MM.1S (cell line): ENCODE measurements at regions not wholly inside any gene's neighbourhood (a gene's known extent, or its start where the extent isn't known, plus 50 kb on each side); places are given as distances from the start of the nearest gene placed in this dataset.

ENCODE experiments used
- DNase-seq: peaks from one replicate; pipeline ENCODE4 v3.0.0-alpha.2; 2015
- H2AFZ ChIP-seq: fragments of 300-600 bp; sonication (generic); 2 replicates; pipeline ENCODE4 v1.6.0; 2016; ENCODE audit warnings: antibody characterized with exemption, low read length
- H3F3A ChIP-seq: fragments of 300-600 bp; sonication (generic); 2 replicates; pipeline ENCODE4 v1.6.1; 2016; ENCODE audit warnings: mild to moderate bottlenecking, antibody characterized with exemption, low read length, moderate library complexity, mixed read lengths; ENCODE audit not compliant: insufficient read depth
- H3K27ac ChIP-seq: fragments of 300-600 bp; sonication (generic); 2 replicates; pipeline ENCODE4 v1.5.1; 2016; ENCODE audit warnings: mild to moderate bottlenecking, low read length
- H3K27me3 ChIP-seq: fragments of 300-600 bp; sonication (generic); replicated peaks from 2 replicates; pipeline ENCODE4 v1.6.0; 2016; ENCODE audit warnings: low read length; ENCODE audit not compliant: insufficient read depth
- H3K36me3 ChIP-seq: fragments of 300-600 bp; sonication (generic); replicated peaks from 2 replicates; pipeline ENCODE4 v1.6.1; 2016; ENCODE audit warnings: mild to moderate bottlenecking, low read length, mixed read lengths; ENCODE audit not compliant: insufficient read depth
- H3K4me1 ChIP-seq: fragments of 300-600 bp; sonication (generic); 2 replicates; pipeline ENCODE4 v1.6.1; 2016; ENCODE audit warnings: low read length, mixed read lengths
- H3K4me2 ChIP-seq: fragments of 300-600 bp; sonication (generic); 2 replicates; pipeline ENCODE4 v1.6.0; 2016; ENCODE audit warnings: low read depth, low read length
- H3K4me3 ChIP-seq: fragments of 300-600 bp; sonication (generic); 2 replicates; pipeline ENCODE4 v1.5.1; 2016; ENCODE audit warnings: low read length, mixed read lengths
- H3K79me2 ChIP-seq: fragments of 300-600 bp; sonication (generic); 2 replicates; pipeline ENCODE4 v1.6.1; 2016; ENCODE audit warnings: mixed run types, low read length, mixed read lengths
- H3K9ac ChIP-seq: fragments of 300-600 bp; sonication (generic); 2 replicates; pipeline ENCODE4 v1.6.1; 2016; ENCODE audit warnings: low read length, mixed read lengths
- H3K9me2 ChIP-seq: fragments of 300-600 bp; sonication (generic); replicated peaks from 2 replicates; pipeline ENCODE4 v1.6.1; 2016; ENCODE audit warnings: mild to moderate bottlenecking, low read length, mixed read lengths; ENCODE audit not compliant: insufficient read depth
- H3K9me3 ChIP-seq: fragments of 300-600 bp; sonication (generic); replicated peaks from 2 replicates; pipeline ENCODE4 v1.6.1; 2016; ENCODE audit warnings: mild to moderate bottlenecking, low read length, mixed read lengths; ENCODE audit not compliant: insufficient read depth
- H4K20me1 ChIP-seq: fragments of 300-600 bp; sonication (generic); 2 replicates; pipeline ENCODE4 v1.6.1; 2016; ENCODE audit warnings: mild to moderate bottlenecking, low read length, moderate library complexity, mixed read lengths; ENCODE audit not compliant: insufficient read depth
- EZH2 ChIP-seq: fragments of 300-600 bp; sonication (generic); optimal IDR thresholded peaks from 2 replicates; pipeline ENCODE3; 2017; ENCODE audit warnings: low read depth, mild to moderate bottlenecking, antibody characterized with exemption, low read length, mixed read lengths
- EZH2phosphoT487 ChIP-seq: fragments of 300-600 bp; sonication (generic); IDR thresholded peaks from 2 replicates; pipeline ENCODE4 v1.6.1; 2018; ENCODE audit warnings: antibody characterized with exemption, low read length
- TF ChIP-seq, protein P1 (sequence below): fragments of 300-600 bp; sonication (generic); IDR thresholded peaks from 2 replicates; pipeline ENCODE4 v1.5.1; 2016; ENCODE audit warnings: antibody characterized with exemption, low read length, mixed read lengths

DNA sequence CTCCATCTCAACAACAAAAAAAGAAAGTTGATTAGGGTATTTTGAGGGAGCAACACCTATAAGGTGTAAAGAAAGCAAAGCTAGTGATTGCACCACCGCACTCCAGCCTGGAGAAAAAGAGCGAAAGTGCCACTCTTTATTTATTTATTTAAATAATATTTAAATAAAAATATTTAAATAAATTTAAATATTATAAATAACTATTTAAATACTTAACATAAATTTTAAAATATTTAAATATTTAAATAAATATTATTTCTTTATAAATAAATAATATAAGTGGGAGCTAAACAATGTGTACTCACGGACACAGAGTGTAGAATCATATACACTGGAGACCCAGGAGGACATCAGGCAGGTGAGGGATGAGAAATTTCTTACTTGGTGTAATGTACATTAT is 64.4 kb upstream of the TRIO start:
- Histone ChIP-seq H3K9ac (no peak overlapping the region), H3K27ac (no peak overlapping the region), H2AFZ (no peak overlapping the region), H3K27me3 (no peaks in the 10 kb centered on the region), H3K9me3 (no peaks in the 10 kb centered on the region), H3K4me3 (no peak overlapping the region), H3K9me2 (no peaks in the 10 kb centered on the region), H3K4me2 (no peak overlapping the region), H4K20me1 (no peaks in the 10 kb centered on the region), H3K4me1 (no peaks in the 10 kb centered on the region), H3F3A (no peaks in the 10 kb centered on the region), H3K79me2 (no peaks in the 10 kb centered on the region), H3K36me3 (no peaks in the 10 kb centered on the region)
- no peak for DNase-seq
- TF ChIP-seq EZH2phosphoT487: no peak
- TF ChIP-seq, protein P1, sequence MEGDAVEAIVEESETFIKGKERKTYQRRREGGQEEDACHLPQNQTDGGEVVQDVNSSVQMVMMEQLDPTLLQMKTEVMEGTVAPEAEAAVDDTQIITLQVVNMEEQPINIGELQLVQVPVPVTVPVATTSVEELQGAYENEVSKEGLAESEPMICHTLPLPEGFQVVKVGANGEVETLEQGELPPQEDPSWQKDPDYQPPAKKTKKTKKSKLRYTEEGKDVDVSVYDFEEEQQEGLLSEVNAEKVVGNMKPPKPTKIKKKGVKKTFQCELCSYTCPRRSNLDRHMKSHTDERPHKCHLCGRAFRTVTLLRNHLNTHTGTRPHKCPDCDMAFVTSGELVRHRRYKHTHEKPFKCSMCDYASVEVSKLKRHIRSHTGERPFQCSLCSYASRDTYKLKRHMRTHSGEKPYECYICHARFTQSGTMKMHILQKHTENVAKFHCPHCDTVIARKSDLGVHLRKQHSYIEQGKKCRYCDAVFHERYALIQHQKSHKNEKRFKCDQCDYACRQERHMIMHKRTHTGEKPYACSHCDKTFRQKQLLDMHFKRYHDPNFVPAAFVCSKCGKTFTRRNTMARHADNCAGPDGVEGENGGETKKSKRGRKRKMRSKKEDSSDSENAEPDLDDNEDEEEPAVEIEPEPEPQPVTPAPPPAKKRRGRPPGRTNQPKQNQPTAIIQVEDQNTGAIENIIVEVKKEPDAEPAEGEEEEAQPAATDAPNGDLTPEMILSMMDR: no peak
- TF ChIP-seq EZH2: no peak

DNA sequence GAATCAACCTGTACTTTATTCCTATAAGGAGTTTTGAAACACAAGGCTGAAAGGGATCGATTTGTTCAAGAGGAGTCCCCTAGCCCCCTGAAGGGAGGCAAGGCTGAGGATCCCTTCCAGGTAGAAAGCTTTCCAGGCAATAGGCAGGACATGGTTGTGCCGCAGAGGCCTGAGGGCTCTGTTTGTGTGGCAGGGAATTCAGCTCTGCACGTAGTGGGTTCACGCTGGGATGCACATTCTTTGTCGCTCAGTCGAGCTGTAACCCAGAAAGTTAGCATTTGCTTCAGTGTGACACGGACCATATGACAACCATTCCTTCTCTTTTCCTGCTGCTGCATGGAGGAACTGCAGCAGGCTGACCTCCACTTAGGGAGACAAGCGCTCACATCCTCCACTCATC is 65.6 kb upstream of the TRIO start:
- DNase-seq: no peak
- Histone ChIP-seq H3K27me3 (no peaks in the 10 kb centered on the region), H3K4me1 (no peaks in the 10 kb centered on the region), H3K4me3 (no peak overlapping the region), H4K20me1 (no peaks in the 10 kb centered on the region), H2AFZ (no peak overlapping the region), H3K4me2 (no peak overlapping the region), H3K9me3 (no peaks in the 10 kb centered on the region), H3K27ac (no peak overlapping the region), H3K9ac (no peak overlapping the region), H3F3A (no peaks in the 10 kb centered on the region), H3K79me2 (no peaks in the 10 kb centered on the region), H3K36me3 (no peaks in the 10 kb centered on the region), H3K9me2 (no peaks in the 10 kb centered on the region)
- TF ChIP-seq EZH2phosphoT487: no peak
- TF ChIP-seq, protein P1: no peak
- no peak for TF ChIP-seq EZH2

DNA sequence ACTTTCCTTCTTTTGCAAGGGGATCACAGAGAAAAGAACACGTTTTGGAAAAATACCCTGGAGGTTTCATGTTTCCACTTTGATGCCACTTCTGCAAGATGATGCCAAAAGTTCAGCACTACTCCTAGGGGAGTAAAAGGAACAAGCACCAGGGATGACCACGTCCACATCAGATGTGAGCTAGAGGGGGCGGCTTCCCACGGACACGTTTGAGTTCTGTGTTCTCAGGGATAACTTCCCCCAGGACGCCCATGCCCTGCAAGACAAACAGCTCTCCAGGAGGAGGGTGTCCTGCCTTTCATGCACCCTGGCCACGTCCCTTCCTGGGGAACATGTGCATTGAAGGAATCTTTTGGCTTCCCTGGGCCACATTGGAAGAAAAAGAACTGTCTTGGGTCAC is 66.6 kb upstream of the TRIO start:
- Histone ChIP-seq H3K79me2 (no peaks in the 10 kb centered on the region), H3F3A (no peaks in the 10 kb centered on the region), H3K4me2 (no peak overlapping the region), H2AFZ (no peak overlapping the region), H3K27ac (no peak overlapping the region), H3K27me3 (no peaks in the 10 kb centered on the region), H3K9me2 (no peaks in the 10 kb centered on the region), H3K4me1 (no peaks in the 10 kb centered on the region), H3K9ac (no peak overlapping the region), H3K4me3 (no peak overlapping the region), H4K20me1 (no peaks in the 10 kb centered on the region), H3K9me3 (no peaks in the 10 kb centered on the region), H3K36me3 (no peaks in the 10 kb centered on the region)
- no peak for DNase-seq
- TF ChIP-seq EZH2phosphoT487: no peak
- TF ChIP-seq, protein P1: no peak
- TF ChIP-seq EZH2: no peak
